ENCODE measurements at regions not wholly inside any gene's neighbourhood (a gene's known extent, or its start where the extent isn't known, plus 50 kb on each side); places are given as distances from the start of the nearest gene placed in this dataset.

GRCh38 chr7:95658676-95659075 lies 62.4 kb upstream of the PDK4 start:
- H3K36me3 ChIP-seq (ENCODE audit: insufficient read depth, low read length): no peaks in the 10 kb centered on the region
- H3K27me3 ChIP-seq (ENCODE audit: insufficient read depth, low read length, poor library complexity): no peaks in the 10 kb centered on the region
- H3K9ac ChIP-seq (ENCODE audit: low read depth, low read length): no peak overlapping the region
- no peaks in the 10 kb centered on the region for H3K4me1 ChIP-seq (ENCODE audit: insufficient read depth, low read length)
- H3K4me2 ChIP-seq (ENCODE audit: insufficient read depth, low read length): no peak overlapping the region
- peaks cover 13% of the 10 kb centered on the region for H3K9me3 ChIP-seq (ENCODE audit: insufficient read depth, low read length, severe bottlenecking)
- H4K20me1 ChIP-seq (ENCODE audit: insufficient read depth, low read length): no peaks in the 10 kb centered on the region
- no peaks in the 10 kb centered on the region for H3K79me2 ChIP-seq (ENCODE audit: insufficient read depth, low read length)
- DNase-seq: no peak
- no peak for ATAC-seq (ENCODE audit: insufficient read depth, low read depth)
- TF ChIP-seq, protein P1, sequence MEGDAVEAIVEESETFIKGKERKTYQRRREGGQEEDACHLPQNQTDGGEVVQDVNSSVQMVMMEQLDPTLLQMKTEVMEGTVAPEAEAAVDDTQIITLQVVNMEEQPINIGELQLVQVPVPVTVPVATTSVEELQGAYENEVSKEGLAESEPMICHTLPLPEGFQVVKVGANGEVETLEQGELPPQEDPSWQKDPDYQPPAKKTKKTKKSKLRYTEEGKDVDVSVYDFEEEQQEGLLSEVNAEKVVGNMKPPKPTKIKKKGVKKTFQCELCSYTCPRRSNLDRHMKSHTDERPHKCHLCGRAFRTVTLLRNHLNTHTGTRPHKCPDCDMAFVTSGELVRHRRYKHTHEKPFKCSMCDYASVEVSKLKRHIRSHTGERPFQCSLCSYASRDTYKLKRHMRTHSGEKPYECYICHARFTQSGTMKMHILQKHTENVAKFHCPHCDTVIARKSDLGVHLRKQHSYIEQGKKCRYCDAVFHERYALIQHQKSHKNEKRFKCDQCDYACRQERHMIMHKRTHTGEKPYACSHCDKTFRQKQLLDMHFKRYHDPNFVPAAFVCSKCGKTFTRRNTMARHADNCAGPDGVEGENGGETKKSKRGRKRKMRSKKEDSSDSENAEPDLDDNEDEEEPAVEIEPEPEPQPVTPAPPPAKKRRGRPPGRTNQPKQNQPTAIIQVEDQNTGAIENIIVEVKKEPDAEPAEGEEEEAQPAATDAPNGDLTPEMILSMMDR (IDR thresholded peaks at IDR 0.05; ENCODE audit: borderline replicate concordance, extremely low read depth, low read length, poor library complexity, severe bottlenecking): no peak
- no peak for TF ChIP-seq EZH2 (IDR thresholded peaks at IDR 0.05; ENCODE audit: borderline replicate concordance, low read depth, low read length, severe bottlenecking)
- H3K27ac ChIP-seq (ENCODE audit: low read length): no peak overlapping the region
- H2AFZ ChIP-seq (ENCODE audit: low read depth, low read length): no peak overlapping the region
- no peak overlapping the region for H3K4me3 ChIP-seq (ENCODE audit: low read depth in 1 of 2, low read length in 2 of 2)

DNA sequence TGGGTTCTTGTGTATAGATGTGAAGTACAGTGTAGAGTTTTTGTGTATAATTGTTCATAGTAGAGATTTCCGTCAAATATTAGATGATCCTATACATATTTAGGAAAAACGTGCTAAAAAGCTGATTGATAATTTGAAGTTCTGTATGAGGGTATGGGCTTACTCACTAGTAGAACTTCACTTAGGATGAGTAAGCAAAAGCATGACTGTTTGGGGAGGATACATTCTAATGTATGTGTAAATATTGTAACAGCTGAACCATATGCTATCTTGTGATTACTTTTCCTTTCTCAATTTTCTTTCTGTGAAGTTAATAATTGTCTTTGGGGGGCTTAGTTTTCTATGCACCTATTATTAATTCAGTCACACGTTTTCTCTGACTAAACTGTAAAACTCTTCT lies 53.2 kb upstream of the PDK4 start:
- H3K4me1 ChIP-seq (ENCODE audit: insufficient read depth, low read length): no peaks in the 10 kb centered on the region
- no peak for TF ChIP-seq EZH2 (IDR thresholded peaks at IDR 0.05; ENCODE audit: borderline replicate concordance, low read depth, low read length, severe bottlenecking)
- TF ChIP-seq, protein P1 (IDR thresholded peaks at IDR 0.05; ENCODE audit: borderline replicate concordance, extremely low read depth, low read length, poor library complexity, severe bottlenecking): no peak
- H3K79me2 ChIP-seq (ENCODE audit: insufficient read depth, low read length): no peaks in the 10 kb centered on the region
- H3K36me3 ChIP-seq (ENCODE audit: insufficient read depth, low read length): no peaks in the 10 kb centered on the region
- H4K20me1 ChIP-seq (ENCODE audit: insufficient read depth, low read length): no peaks in the 10 kb centered on the region
- DNase-seq (no peak), ATAC-seq (ENCODE audit: insufficient read depth, low read depth) (no peak)
- H3K9me3 ChIP-seq (ENCODE audit: insufficient read depth, low read length, severe bottlenecking): no peaks in the 10 kb centered on the region
- no peak overlapping the region for H3K4me3 ChIP-seq (ENCODE audit: low read depth in 1 of 2, low read length in 2 of 2)
- no peaks in the 10 kb centered on the region for H3K27me3 ChIP-seq (ENCODE audit: insufficient read depth, low read length, poor library complexity)
- H3K27ac ChIP-seq (ENCODE audit: low read length): no peak overlapping the region
- no peak overlapping the region for H2AFZ ChIP-seq (ENCODE audit: low read depth, low read length)
- no peak overlapping the region for H3K9ac ChIP-seq (ENCODE audit: low read depth, low read length)
- no peak overlapping the region for H3K4me2 ChIP-seq (ENCODE audit: insufficient read depth, low read length)

DNA sequence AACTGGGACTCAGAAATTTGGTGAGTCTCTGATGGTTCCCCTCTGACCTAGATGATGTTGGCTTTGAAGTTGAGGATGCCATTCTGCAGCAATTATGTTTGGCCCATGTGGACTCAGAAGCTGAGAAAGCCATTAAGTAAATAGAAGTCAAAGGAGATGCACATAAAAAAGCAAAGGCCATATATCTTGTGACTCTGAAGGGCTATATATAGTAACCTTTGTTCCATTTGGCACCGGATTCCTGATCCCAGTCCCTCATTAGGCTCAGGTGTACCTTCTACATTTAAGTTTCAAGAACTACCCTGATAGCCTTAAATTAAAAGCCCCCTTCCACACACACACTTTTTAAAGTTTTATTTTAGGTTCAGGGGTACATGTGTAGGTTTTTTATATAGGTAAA lies 50.0 kb upstream of the PDK4 start:
- no peak overlapping the region for H3K4me3 ChIP-seq (ENCODE audit: low read depth in 1 of 2, low read length in 2 of 2)
- no peaks in the 10 kb centered on the region for H3K79me2 ChIP-seq (ENCODE audit: insufficient read depth, low read length)
- no peaks in the 10 kb centered on the region for H3K9me3 ChIP-seq (ENCODE audit: insufficient read depth, low read length, severe bottlenecking)
- no peak for ATAC-seq (ENCODE audit: insufficient read depth, low read depth)
- DNase-seq: no peak
- TF ChIP-seq, protein P1 (IDR thresholded peaks at IDR 0.05; ENCODE audit: borderline replicate concordance, extremely low read depth, low read length, poor library complexity, severe bottlenecking): no peak
- no peak for TF ChIP-seq EZH2 (IDR thresholded peaks at IDR 0.05; ENCODE audit: borderline replicate concordance, low read depth, low read length, severe bottlenecking)
- H4K20me1 ChIP-seq (ENCODE audit: insufficient read depth, low read length): no peaks in the 10 kb centered on the region
- H3K27ac ChIP-seq (ENCODE audit: low read length): no peak overlapping the region
- no peaks in the 10 kb centered on the region for H3K36me3 ChIP-seq (ENCODE audit: insufficient read depth, low read length)
- no peaks in the 10 kb centered on the region for H3K4me1 ChIP-seq (ENCODE audit: insufficient read depth, low read length)
- H3K9ac ChIP-seq (ENCODE audit: low read depth, low read length): no peak overlapping the region
- H2AFZ ChIP-seq (ENCODE audit: low read depth, low read length): no peak overlapping the region
- no peak overlapping the region for H3K4me2 ChIP-seq (ENCODE audit: insufficient read depth, low read length)
- H3K27me3 ChIP-seq (ENCODE audit: insufficient read depth, low read length, poor library complexity): no peaks in the 10 kb centered on the region
